ENCODE measurements at regions not wholly inside any gene's neighbourhood (a gene's known extent, or its start where the extent isn't known, plus 50 kb on each side); places are given as distances from the start of the nearest gene placed in this dataset.

- DNase-seq, result no peak
These were observed 63.5 kb upstream of the ASCC3 start for GRCh38 chr6:100944644-100945043.

GRCh38 chr6:100946021-100946540, 65.0 kb upstream of the ASCC3 start:
- no peak for DNase-seq

GRCh38 chr6:100946711-100947110, 65.6 kb upstream of the ASCC3 start:
- no peak for DNase-seq

GRCh38 chr6:100948381-100949133, 67.4 kb upstream of the ASCC3 start:
- DNase-seq, result no peak

GRCh38 chr6:100952006-100952405, 70.9 kb upstream of the ASCC3 start:
- no peak for DNase-seq

GRCh38 chr6:100959280-100959679, 78.2 kb upstream of the ASCC3 start:
- no peak for DNase-seq

GRCh38 chr6:100962466-100962865, 81.3 kb upstream of the ASCC3 start:
- DNase-seq, result no peak

GRCh38 chr6:100965067-100965466, 83.9 kb upstream of the ASCC3 start:
- no peak for DNase-seq

GRCh38 chr6:100968949-100969348, 87.8 kb upstream of the ASCC3 start:
- no peak for DNase-seq

- DNase-seq, result no peak
These were observed 98.1 kb upstream of the ASCC3 start for GRCh38 chr6:100979267-100979666.

GRCh38 chr6:100980949-100981348, 99.8 kb upstream of the ASCC3 start:
- no peak for DNase-seq

GRCh38 chr6:100986921-100987320, 105.8 kb upstream of the ASCC3 start:
- no peak for DNase-seq

- no peak for DNase-seq
These were observed 106.4 kb upstream of the ASCC3 start for GRCh38 chr6:100987556-100987955.

GRCh38 chr6:100988391-100988984, 107.4 kb upstream of the ASCC3 start:
- peak in 1 of 14 donors; percentile 2 for DNase-seq

GRCh38 chr6:100990070-100990469, 108.9 kb upstream of the ASCC3 start:
- DNase-seq, result no peak

GRCh38 chr6:100996409-100996808, 115.3 kb upstream of the ASCC3 start:
- no peak for DNase-seq

GRCh38 chr6:100998111-100998510, 117.0 kb upstream of the ASCC3 start:
- no peak for DNase-seq

GRCh38 chr6:100999034-100999597, 118.0 kb upstream of the ASCC3 start:
- no peak for DNase-seq

- DNase-seq, result no peak
These were observed 119.2 kb upstream of the ASCC3 start for GRCh38 chr6:101000341-101000740.

- no peak for DNase-seq
These were observed 119.9 kb upstream of the ASCC3 start for GRCh38 chr6:101001012-101001411.

- no peak for DNase-seq
These were observed 120.5 kb upstream of the ASCC3 start for GRCh38 chr6:101001607-101002006.

GRCh38 chr6:101003075-101003474, 121.9 kb upstream of the ASCC3 start:
- DNase-seq, result no peak

- DNase-seq, result no peak
These were observed 130.1 kb upstream of the ASCC3 start for GRCh38 chr6:101011186-101011585.
